Activated naive CD8-positive, alpha-beta T cell treated with anti-CD3 and anti-CD28 coated beads, Interleukin-2, amount 50 U/mL, for 24 hours (primary cell): ENCODE measurements at regions not wholly inside any gene's neighbourhood (a gene's known extent, or its start where the extent isn't known, plus 50 kb on each side); places are given as distances from the start of the nearest gene placed in this dataset.
"Not testable (repeated sequence)": the region's sequence is repeated elsewhere in the genome, so short reads cannot be mapped to it uniquely, and the experiment has no call there.

ENCODE experiments used
- ATAC-seq: fragments of 150-1000 bp; cut with Tn5 transposase; one replicate; pipeline ENCODE4 v1.10.0; 2021
- DNase-seq: peaks from one replicate; pipeline ENCODE4 v3.0.0; 2021
- H3K27ac Mint-ChIP-seq: one replicate; pipeline ENCODE4 v1.8.0; 2021; ENCODE audit warnings: mild to moderate bottlenecking, mixed read lengths
- H3K27me3 Mint-ChIP-seq: one replicate; pipeline ENCODE4 v1.8.0; 2021; ENCODE audit warnings: mixed read lengths
- H3K36me3 Mint-ChIP-seq: one replicate; pipeline ENCODE4 v1.8.0; 2021; ENCODE audit warnings: low read depth, mixed read lengths
- H3K4me1 Mint-ChIP-seq: one replicate; pipeline ENCODE4 v1.8.0; 2021; ENCODE audit warnings: mixed read lengths
- H3K4me3 Mint-ChIP-seq: one replicate; pipeline ENCODE4 v1.8.0; 2021; ENCODE audit warnings: mild to moderate bottlenecking, moderate library complexity, mixed read lengths
- H3K9me3 Mint-ChIP-seq: one replicate; pipeline ENCODE4 v1.8.0; 2021; ENCODE audit warnings: mixed read lengths

- not testable (repeated sequence) for H3K36me3 Mint-ChIP-seq, H3K27ac Mint-ChIP-seq, DNase-seq, H3K27me3 Mint-ChIP-seq, ATAC-seq, H3K4me1 Mint-ChIP-seq, H3K4me3 Mint-ChIP-seq, H3K9me3 Mint-ChIP-seq
Observed at GRCh38 chr2:131830242-131830945, 302.7 kb downstream of the CCDC74A start.

- not testable (repeated sequence) for DNase-seq, H3K36me3 Mint-ChIP-seq, H3K9me3 Mint-ChIP-seq, H3K27me3 Mint-ChIP-seq, H3K4me3 Mint-ChIP-seq, H3K4me1 Mint-ChIP-seq, ATAC-seq, H3K27ac Mint-ChIP-seq
Observed at GRCh38 chr2:131830946-131831310, 303.2 kb downstream of the CCDC74A start.

GRCh38 chr2:131831450-131832208 lies 303.9 kb downstream of the CCDC74A start:
- not testable (repeated sequence) for H3K4me3 Mint-ChIP-seq, H3K4me1 Mint-ChIP-seq, H3K27me3 Mint-ChIP-seq, H3K9me3 Mint-ChIP-seq, H3K27ac Mint-ChIP-seq, H3K36me3 Mint-ChIP-seq
- ATAC-seq (peak; percentile 44), DNase-seq (peak; percentile 40)

GRCh38 chr2:131832209-131832780 lies 304.6 kb downstream of the CCDC74A start:
- not testable (repeated sequence) for H3K9me3 Mint-ChIP-seq, H3K36me3 Mint-ChIP-seq, DNase-seq, H3K27me3 Mint-ChIP-seq, H3K27ac Mint-ChIP-seq, ATAC-seq, H3K4me1 Mint-ChIP-seq, H3K4me3 Mint-ChIP-seq

GRCh38 chr2:131832917-131833316 lies 305.2 kb downstream of the CCDC74A start:
- DNase-seq, H3K4me1 Mint-ChIP-seq, H3K27me3 Mint-ChIP-seq, H3K36me3 Mint-ChIP-seq, H3K27ac Mint-ChIP-seq, H3K9me3 Mint-ChIP-seq, H3K4me3 Mint-ChIP-seq, ATAC-seq: not testable (repeated sequence)

GRCh38 chr2:131833367-131834202 lies 305.9 kb downstream of the CCDC74A start:
- not testable (repeated sequence) for H3K27ac Mint-ChIP-seq, H3K9me3 Mint-ChIP-seq, H3K36me3 Mint-ChIP-seq, H3K4me1 Mint-ChIP-seq, H3K27me3 Mint-ChIP-seq, ATAC-seq, H3K4me3 Mint-ChIP-seq, DNase-seq

- H3K27ac Mint-ChIP-seq, DNase-seq, H3K27me3 Mint-ChIP-seq, ATAC-seq, H3K9me3 Mint-ChIP-seq, H3K4me1 Mint-ChIP-seq, H3K36me3 Mint-ChIP-seq, H3K4me3 Mint-ChIP-seq: not testable (repeated sequence)
Observed at GRCh38 chr2:131834203-131835020, 306.7 kb downstream of the CCDC74A start.

GRCh38 chr2:131835022-131835421 lies 307.3 kb downstream of the CCDC74A start:
- H3K4me1 Mint-ChIP-seq, H3K4me3 Mint-ChIP-seq, H3K36me3 Mint-ChIP-seq, H3K27me3 Mint-ChIP-seq, H3K27ac Mint-ChIP-seq, H3K9me3 Mint-ChIP-seq, ATAC-seq, DNase-seq: not testable (repeated sequence)

GRCh38 chr2:131835621-131836091 lies 308.0 kb downstream of the CCDC74A start:
- Mint-ChIP-seq H3K27ac (no peak overlapping the region), H3K9me3 (no peaks in the 10 kb centered on the region), H3K4me1 (no peaks in the 10 kb centered on the region), H3K4me3 (no peak overlapping the region), H3K36me3 (no peaks in the 10 kb centered on the region), H3K27me3 (no peaks in the 10 kb centered on the region)
- DNase-seq (no peak), ATAC-seq (no peak)

GRCh38 chr2:131836116-131836515 lies 308.4 kb downstream of the CCDC74A start:
- not testable (repeated sequence) for H3K4me1 Mint-ChIP-seq, DNase-seq

GRCh38 chr2:131844044-131844443 lies 316.4 kb downstream of the CCDC74A start:
- H3K27me3 Mint-ChIP-seq, H3K36me3 Mint-ChIP-seq, H3K4me1 Mint-ChIP-seq, ATAC-seq, H3K27ac Mint-ChIP-seq, H3K9me3 Mint-ChIP-seq, DNase-seq, H3K4me3 Mint-ChIP-seq: not testable (repeated sequence)

More at GRCh38 chr2:131836116-131836515, 308.4 kb downstream of the CCDC74A start:
- ATAC-seq, H3K4me3 Mint-ChIP-seq, H3K36me3 Mint-ChIP-seq, H3K9me3 Mint-ChIP-seq, H3K27ac Mint-ChIP-seq, H3K27me3 Mint-ChIP-seq: not testable (repeated sequence)

- not testable (repeated sequence) for H3K36me3 Mint-ChIP-seq, H3K4me3 Mint-ChIP-seq, ATAC-seq, H3K9me3 Mint-ChIP-seq, DNase-seq, H3K27me3 Mint-ChIP-seq, H3K4me1 Mint-ChIP-seq, H3K27ac Mint-ChIP-seq
Observed at GRCh38 chr2:131856202-131856601, 305.6 kb downstream of the ANKRD30BL start.

GRCh38 chr2:131858197-131858596 lies 303.6 kb downstream of the ANKRD30BL start:
- DNase-seq, H3K27me3 Mint-ChIP-seq, H3K36me3 Mint-ChIP-seq, H3K4me3 Mint-ChIP-seq, H3K4me1 Mint-ChIP-seq, H3K9me3 Mint-ChIP-seq: not testable (repeated sequence)
- peak overlapping the region; percentile 14 for H3K27ac Mint-ChIP-seq
- peak; percentile 20 for ATAC-seq
